CD4-positive, alpha-beta T cell treated with Interleukin-6 for 4 hours (primary cell): ENCODE measurements at regions not wholly inside any gene's neighbourhood (a gene's known extent, or its start where the extent isn't known, plus 50 kb on each side); places are given as distances from the start of the nearest gene placed in this dataset.

ENCODE experiments used
- DNase-seq: peaks from one replicate; pipeline ENCODE4 v3.0.0-alpha.2; 2020; ENCODE audit warnings: mixed read lengths

DNA sequence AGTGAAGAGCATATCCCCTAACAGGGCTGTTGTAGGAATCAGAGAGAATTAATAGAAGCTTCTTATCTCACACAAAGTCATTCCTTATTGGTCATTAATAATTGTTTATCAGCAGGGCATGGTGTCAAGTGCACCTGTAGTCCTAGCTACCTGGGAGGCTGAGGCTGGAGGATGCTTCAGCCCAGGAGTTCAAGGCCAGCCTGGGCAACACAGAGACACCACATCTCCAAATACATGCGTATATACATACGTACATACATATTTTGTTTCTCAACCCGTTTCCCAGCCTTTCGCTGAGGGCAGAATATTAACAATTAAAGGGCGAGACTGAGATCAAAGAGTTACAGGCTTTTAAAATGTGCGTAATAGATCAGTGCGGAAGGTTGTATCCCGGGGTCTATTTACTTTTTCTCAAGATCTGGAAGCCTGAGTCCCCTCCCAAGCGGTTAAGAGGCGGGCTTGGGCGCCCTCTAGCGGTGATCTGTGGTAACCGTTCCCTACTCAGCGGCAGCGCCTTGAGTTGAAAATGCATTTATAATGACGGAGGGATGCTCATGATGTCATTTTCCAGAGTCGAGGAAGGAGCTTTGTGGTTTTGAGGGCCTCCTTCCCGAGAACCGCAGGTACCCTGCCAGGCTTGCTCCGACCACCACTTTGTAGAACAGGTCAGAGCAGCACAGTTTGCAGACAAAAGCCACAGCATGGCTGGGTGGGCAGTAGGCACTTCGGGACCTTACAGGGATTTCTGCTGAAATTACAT, 169.6 kb upstream of the GPR12 start:
- DNase-seq, result peak; percentile 71

DNA sequence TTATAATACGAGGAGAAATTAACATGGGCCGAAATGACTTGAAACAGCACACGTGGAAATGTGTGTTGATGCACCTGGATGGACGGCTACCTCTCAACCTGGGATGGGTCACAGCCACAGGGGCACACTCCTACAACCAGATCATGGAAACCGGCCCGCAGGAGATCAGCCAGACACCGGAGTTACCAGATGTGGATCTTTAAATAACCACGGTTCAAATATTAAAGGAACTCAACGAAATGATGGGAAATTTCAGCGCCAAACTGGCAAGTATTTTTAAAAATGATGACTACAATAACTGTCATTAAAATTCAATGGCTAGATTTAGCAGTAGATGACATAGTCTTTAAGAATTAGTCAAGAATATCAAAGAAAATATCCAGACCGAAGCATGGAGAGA, 166.9 kb upstream of the GPR12 start:
- DNase-seq, result no peak

GRCh38 chr13:26926371-26926770, 165.8 kb upstream of the GPR12 start:
- no peak for DNase-seq

- DNase-seq, result no peak
These were observed 163.4 kb upstream of the GPR12 start for GRCh38 chr13:26923824-26924605.

- no peak for DNase-seq
These were observed 161.3 kb upstream of the GPR12 start for GRCh38 chr13:26921918-26922317.

DNA sequence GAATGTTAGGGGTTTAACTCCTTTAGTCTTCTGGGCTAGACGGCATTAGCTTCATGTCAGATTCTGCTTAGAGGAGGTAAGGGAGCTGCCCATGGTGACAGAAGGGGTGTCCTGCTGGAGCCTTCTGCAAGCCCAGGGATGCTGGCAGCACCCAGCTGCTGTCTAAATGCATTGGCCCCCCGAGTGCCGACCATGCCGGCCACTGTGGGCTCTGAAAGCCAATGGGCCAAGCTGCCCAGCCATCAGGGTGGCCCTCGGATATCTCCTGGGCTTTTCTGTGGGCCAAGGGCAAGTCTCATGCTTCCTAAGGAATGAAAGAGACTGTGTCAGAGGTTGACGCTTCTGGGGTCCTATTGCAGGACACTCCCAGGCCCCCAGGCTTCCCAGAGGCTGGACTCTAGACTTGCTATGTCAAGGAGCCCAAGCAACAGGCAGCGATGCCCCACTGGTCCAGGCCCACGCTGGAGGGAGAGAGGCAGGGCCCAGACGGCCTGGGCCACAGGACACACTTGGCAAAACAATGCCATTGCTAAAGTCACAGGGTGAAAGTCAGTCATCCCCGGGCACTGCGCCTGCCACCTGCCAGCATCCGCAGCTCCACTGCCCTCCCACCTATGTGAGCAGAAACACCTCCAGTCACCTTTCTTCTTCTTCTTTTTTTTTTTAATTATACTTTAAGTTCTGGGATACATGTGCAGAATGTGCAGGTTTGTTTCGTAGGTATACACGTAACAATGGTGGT, 160.2 kb upstream of the GPR12 start:
- DNase-seq, result no peak

DNA sequence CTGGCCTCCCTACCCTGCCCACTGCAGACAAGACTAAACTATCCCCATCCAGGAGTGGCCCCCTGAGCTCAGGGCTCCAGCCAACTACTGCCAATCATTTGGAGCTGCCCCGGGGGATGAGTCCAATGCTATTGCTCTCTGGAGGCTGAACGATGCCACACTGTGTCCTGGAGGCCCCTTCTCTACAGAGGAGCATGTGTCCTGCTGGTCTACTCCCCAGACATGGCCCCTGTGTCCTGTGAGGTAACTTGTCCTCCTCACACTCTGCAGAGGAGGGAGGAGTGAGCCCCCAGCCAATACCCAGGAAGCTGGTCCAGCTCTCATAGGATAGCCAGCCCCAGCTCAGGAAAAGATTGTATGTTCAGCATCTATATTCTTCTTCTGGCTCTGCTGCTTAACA, 159.1 kb upstream of the GPR12 start:
- no peak for DNase-seq

GRCh38 chr13:26919311-26919710, 158.7 kb upstream of the GPR12 start:
- DNase-seq, result no peak

- no peak for DNase-seq
These were observed 154.0 kb upstream of the GPR12 start for GRCh38 chr13:26914624-26915023.

GRCh38 chr13:26914148-26914547, 153.6 kb upstream of the GPR12 start:
- DNase-seq, result no peak

DNA sequence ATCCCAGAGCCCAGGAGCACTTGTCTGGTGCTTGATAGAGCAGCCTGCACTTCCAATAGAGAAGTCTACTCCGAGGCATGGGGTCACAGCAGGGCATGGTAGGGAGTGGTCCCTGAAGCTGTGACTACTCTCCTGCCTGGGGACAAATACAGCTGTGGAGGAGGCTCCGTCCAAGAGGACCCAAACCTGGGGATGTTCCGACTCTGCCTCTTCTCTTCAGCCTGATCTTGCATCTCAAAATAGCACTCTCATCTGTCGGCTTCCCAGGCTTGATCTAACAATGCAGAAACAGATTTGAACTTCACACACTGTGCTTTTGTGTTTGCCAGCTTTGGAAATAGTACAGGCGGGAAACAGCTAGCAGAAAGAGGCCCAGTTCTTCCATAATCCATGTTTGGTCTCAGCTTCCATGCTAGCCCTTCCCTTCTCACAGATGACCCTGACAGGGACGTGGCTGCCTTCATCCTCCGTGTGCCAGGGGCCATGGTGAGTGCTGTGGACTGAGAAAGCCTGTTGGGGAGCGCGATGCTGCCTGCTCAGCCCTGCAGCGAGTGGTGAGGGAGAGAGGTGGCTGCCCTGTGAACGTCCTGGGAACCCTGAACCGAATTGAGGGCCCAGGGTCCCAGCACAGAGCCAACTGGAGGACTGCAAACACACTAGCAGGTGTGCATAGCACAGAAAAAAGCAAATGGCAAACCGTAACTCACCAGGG, 150.3 kb upstream of the GPR12 start:
- DNase-seq, result no peak

DNA sequence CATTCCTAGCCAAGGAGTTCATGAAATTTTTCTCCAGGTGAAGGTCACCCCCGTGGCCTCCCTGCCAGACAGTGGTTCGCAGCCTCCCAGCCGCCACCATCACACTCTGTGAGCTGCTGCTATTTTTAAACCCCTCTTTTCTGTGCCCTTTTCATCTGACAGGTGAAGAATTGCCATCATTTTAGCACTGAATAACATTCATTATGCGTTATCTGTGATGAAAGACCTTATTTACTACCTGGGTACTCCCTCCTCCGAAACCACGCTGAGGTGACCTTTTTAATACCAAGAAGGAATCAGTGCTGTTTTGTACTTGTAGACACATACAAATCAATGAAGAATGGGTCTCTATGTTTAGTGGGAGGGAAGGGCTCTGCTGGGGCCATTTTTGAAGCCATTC, 148.9 kb upstream of the GPR12 start:
- DNase-seq, result no peak

DNA sequence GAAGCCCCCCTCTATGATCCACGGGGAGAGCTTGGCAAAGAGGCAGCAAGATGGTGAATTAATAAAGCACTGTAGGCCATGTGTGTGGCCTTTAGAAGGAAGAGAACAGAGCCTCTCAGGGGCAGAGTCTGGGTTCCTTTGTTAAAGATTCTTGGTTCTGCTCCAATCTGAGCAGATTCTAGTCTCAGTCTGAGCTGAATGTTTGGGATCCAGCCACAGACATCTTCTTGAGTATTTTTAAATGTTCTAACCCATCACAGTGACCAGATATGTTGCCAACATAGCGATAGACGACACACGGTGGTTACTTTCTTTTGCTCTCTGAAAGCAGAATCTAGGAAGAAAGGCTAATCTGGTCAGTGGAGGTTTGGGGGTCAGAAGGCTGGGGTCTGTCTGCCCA, 147.5 kb upstream of the GPR12 start:
- no peak for DNase-seq

GRCh38 chr13:26899202-26899601, 138.6 kb upstream of the GPR12 start:
- DNase-seq, result no peak

DNA sequence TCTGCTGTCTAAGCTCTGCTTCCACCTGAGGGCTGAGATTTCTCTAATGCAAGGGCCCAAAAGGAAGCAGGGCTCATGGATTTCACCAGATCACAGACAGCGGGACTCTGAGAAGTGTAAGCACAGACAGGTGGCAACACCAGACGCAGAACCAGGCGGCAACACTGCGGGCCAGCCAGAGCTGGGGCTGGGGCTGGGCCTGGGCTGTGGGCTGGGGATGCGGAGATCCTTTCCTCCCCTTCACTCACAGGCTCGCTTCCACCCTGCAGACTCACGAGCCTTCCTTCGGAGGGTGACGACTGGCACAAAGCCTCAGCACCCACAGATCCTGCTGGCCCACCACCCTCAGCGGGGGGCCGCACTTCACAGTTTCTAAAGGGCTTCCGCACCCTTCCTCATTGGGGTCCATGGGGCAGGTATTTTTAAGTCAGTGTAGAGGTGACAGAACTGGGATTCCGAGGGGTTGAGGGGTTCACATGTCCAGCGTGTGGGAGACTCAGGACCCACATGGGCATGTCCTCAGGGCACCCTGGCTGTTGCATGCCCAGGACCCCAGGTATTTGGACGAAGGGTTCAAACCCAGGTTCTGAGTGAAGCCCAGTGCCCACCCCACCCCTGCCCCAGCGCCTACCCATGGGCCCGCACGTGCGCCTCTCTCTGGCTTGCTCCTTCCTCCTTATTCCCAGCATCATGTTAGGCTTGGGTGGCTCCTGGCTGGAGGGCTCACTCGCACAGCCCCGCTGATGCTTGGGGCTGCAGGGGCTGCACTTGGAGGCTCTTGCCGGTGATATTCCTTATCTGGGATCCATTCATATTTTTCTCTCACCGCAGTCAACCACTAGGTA, 137.3 kb upstream of the GPR12 start:
- no peak for DNase-seq

DNA sequence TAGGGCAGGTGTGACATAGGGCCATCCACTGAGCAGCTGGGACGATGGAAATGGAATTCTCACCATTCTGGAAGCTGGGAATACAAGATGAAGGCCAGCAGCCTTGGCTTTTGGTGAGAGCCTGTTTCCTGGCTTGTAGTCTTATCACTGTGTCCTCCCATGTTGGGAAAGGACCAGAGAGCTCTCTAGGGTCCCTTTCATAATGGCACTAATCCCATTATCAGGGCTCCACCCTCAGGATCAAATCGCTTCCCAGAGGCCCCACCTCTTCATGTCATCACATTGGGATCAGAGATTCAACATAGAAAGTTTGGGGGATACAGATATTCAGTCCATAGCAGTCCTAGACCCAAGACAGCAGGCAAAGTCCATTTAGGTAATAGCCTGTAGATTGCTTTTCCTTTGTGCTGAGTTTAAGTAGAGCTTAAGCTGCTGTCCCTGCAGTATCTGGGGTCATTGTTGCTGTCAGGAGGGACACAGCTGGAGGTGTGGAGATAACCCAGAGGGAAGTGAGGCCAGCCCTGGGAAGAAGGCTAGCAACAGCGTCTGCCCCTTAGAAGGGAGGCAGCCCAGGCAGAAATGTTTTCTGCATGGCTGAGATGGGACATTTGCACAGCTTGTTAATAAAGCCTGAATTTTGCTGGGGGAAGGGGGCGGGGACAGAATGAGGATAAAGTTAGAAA, 136.5 kb upstream of the GPR12 start:
- no peak for DNase-seq

DNA sequence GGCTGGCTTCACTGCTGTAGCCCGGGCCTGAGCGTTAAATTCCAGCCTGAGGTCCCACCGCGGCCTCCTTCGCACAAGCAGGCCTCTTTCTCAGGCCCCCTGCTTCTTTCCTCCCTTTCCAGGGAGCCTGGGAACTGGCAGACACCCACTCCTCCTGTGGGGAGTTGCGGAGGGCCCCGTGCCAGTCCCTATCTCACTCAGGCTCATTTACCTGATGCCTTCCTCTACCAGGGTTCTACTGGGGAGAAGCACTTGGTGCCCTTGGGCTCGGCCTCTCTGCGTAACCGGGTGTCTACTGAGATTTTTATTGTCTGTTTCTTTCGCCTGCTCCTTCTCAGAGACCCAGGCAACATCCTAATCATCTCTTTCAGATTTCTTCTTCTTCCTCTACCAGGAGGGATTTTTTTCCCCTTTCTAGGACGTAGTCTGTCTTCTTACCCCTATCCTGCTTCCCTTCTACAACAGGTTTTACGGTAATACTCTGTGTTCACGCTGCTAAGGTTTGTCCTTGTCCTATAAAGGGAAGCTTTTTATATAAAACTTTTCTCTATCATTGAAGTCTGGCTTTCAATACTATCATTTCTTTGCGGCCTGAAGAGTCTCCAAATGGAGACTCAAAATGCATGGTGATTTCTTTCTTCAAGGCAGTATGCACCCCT, 135.4 kb upstream of the GPR12 start:
- DNase-seq, result no peak

DNA sequence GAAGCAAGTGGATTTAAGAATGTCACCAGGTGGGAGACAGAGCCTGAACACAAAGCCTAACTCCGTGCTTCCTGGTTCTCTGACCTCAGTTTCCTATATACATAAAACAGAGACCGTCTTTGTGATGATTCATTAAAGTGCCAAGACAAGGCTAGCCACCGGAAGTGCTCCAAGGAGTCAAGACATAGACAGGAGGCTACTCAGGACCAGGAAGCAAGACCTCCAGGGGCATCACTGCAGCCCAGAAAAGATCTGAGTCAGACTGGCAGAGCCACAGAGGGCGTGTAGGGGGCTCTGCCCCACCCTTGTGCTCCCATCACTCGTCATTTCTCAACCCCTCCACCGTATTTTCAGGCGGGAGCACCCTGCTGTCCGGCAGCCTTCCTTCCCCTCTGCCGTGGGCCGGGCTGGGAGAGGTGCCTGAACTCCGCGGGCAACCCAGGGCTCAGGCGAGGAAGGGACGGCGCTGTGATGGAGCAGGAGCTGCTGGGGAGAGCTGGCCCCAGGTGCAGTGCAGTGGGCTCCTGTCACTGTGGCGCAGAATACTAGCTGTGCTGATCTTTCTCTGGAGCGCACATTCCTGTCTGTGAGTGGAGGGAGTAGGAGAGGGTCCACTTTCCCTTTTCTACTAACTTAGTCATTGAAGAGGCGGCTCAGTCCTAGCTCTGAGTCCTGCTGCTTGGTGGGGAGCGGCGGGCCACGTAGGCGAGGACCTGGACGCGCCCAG, 134.7 kb upstream of the GPR12 start:
- no peak for DNase-seq

- no peak for DNase-seq
These were observed 128.0 kb upstream of the GPR12 start for GRCh38 chr13:26888632-26889031.

- no peak for DNase-seq
These were observed 127.0 kb upstream of the GPR12 start for GRCh38 chr13:26887594-26887993.
